ENCODE measurements at regions not wholly inside any gene's neighbourhood (a gene's known extent, or its start where the extent isn't known, plus 50 kb on each side); places are given as distances from the start of the nearest gene placed in this dataset.

- TF ChIP-seq POLR2AphosphoS5 (IDR thresholded peaks at IDR 0.05; ENCODE audit: low read depth, low read length) (no peak), FOXP2 (optimal IDR thresholded peaks at IDR 0.05; ENCODE audit: borderline replicate concordance, extremely low read depth, extremely low read length, insufficient read depth) (no peak), SIN3A (IDR thresholded peaks at IDR 0.05; ENCODE audit: borderline replicate concordance, insufficient read depth, low read length) (no peak), REST (IDR thresholded peaks at IDR 0.05; ENCODE audit: insufficient read depth in 1 of 2, low read depth in 2 of 2, low read length in 2 of 2) (no peak), TAF1 (IDR thresholded peaks at IDR 0.05; ENCODE audit: borderline replicate concordance, insufficient read depth, low read length) (no peak)
Observed at GRCh38 chr13:97528518-97528917, 94.5 kb downstream of the RAP2A start.

GRCh38 chr13:97534540-97534939 lies 100.6 kb downstream of the RAP2A start:
- TF ChIP-seq TAF1 (IDR thresholded peaks at IDR 0.05; ENCODE audit: borderline replicate concordance, insufficient read depth, low read length) = no peak
- no peak for TF ChIP-seq FOXP2 (optimal IDR thresholded peaks at IDR 0.05; ENCODE audit: borderline replicate concordance, extremely low read depth, extremely low read length, insufficient read depth)
- TF ChIP-seq POLR2AphosphoS5 (IDR thresholded peaks at IDR 0.05; ENCODE audit: low read depth, low read length) = no peak
- no peak for TF ChIP-seq REST (IDR thresholded peaks at IDR 0.05; ENCODE audit: insufficient read depth in 1 of 2, low read depth in 2 of 2, low read length in 2 of 2)

GRCh38 chr13:97535614-97536013 lies 101.6 kb downstream of the RAP2A start:
- TF ChIP-seq SIN3A (IDR thresholded peaks at IDR 0.05; ENCODE audit: borderline replicate concordance, insufficient read depth, low read length) (no peak), FOXP2 (optimal IDR thresholded peaks at IDR 0.05; ENCODE audit: borderline replicate concordance, extremely low read depth, extremely low read length, insufficient read depth) (no peak), POLR2AphosphoS5 (IDR thresholded peaks at IDR 0.05; ENCODE audit: low read depth, low read length) (no peak), TAF1 (IDR thresholded peaks at IDR 0.05; ENCODE audit: borderline replicate concordance, insufficient read depth, low read length) (no peak), REST (IDR thresholded peaks at IDR 0.05; ENCODE audit: insufficient read depth in 1 of 2, low read depth in 2 of 2, low read length in 2 of 2) (no peak)

- TF ChIP-seq REST (IDR thresholded peaks at IDR 0.05; ENCODE audit: insufficient read depth in 1 of 2, low read depth in 2 of 2, low read length in 2 of 2) (no peak), POLR2AphosphoS5 (IDR thresholded peaks at IDR 0.05; ENCODE audit: low read depth, low read length) (no peak), TAF1 (IDR thresholded peaks at IDR 0.05; ENCODE audit: borderline replicate concordance, insufficient read depth, low read length) (no peak), SIN3A (IDR thresholded peaks at IDR 0.05; ENCODE audit: borderline replicate concordance, insufficient read depth, low read length) (no peak), FOXP2 (optimal IDR thresholded peaks at IDR 0.05; ENCODE audit: borderline replicate concordance, extremely low read depth, extremely low read length, insufficient read depth) (no peak)
Observed at GRCh38 chr13:97537110-97537509, 103.1 kb downstream of the RAP2A start.

- TF ChIP-seq TAF1 (IDR thresholded peaks at IDR 0.05; ENCODE audit: borderline replicate concordance, insufficient read depth, low read length) (no peak), REST (IDR thresholded peaks at IDR 0.05; ENCODE audit: insufficient read depth in 1 of 2, low read depth in 2 of 2, low read length in 2 of 2) (no peak), SIN3A (IDR thresholded peaks at IDR 0.05; ENCODE audit: borderline replicate concordance, insufficient read depth, low read length) (no peak), POLR2AphosphoS5 (IDR thresholded peaks at IDR 0.05; ENCODE audit: low read depth, low read length) (no peak), FOXP2 (optimal IDR thresholded peaks at IDR 0.05; ENCODE audit: borderline replicate concordance, extremely low read depth, extremely low read length, insufficient read depth) (no peak)
Observed at GRCh38 chr13:97538203-97538602, 104.2 kb downstream of the RAP2A start.

All from PFSK-1 (cell line).